Central memory CD4-positive, alpha-beta T cell (primary cell): ENCODE measurements at regions not wholly inside any gene's neighbourhood (a gene's known extent, or its start where the extent isn't known, plus 50 kb on each side); places are given as distances from the start of the nearest gene placed in this dataset.

Source experiments
- DNase-seq: peaks from one replicate; pipeline ENCODE4 v3.0.0; 2022

- DNase-seq, result no peak
Observed at GRCh38 chr4:124017185-124017785, 620.7 kb downstream of the SPRY1 start.

GRCh38 chr4:124018383-124019317 lies 622.1 kb downstream of the SPRY1 start:
- no peak for DNase-seq

GRCh38 chr4:124019749-124020549 lies 623.4 kb downstream of the SPRY1 start:
- DNase-seq, result no peak

GRCh38 chr4:124025000-124025399 lies 628.4 kb downstream of the SPRY1 start:
- DNase-seq, result no peak

GRCh38 chr4:124025428-124025827 lies 628.8 kb downstream of the SPRY1 start:
- no peak for DNase-seq

- no peak for DNase-seq
Observed at GRCh38 chr4:124028182-124028581, 631.6 kb downstream of the SPRY1 start.

GRCh38 chr4:124030147-124030546 lies 633.6 kb downstream of the SPRY1 start:
- DNase-seq, result no peak

- no peak for DNase-seq
Observed at GRCh38 chr4:124032035-124032434, 635.4 kb downstream of the SPRY1 start.

- DNase-seq, result no peak
Observed at GRCh38 chr4:124035364-124036041, 638.9 kb downstream of the SPRY1 start.

GRCh38 chr4:124037236-124037635 lies 640.6 kb downstream of the SPRY1 start:
- no peak for DNase-seq

GRCh38 chr4:124044330-124044729 lies 647.7 kb downstream of the SPRY1 start:
- no peak for DNase-seq

- no peak for DNase-seq
Observed at GRCh38 chr4:124044867-124045266, 648.3 kb downstream of the SPRY1 start.

GRCh38 chr4:124046190-124046589 lies 649.6 kb downstream of the SPRY1 start:
- DNase-seq, result no peak

- no peak for DNase-seq
Observed at GRCh38 chr4:124053872-124054538, 657.4 kb downstream of the SPRY1 start.

GRCh38 chr4:124055336-124055735 lies 657.2 kb downstream of the ANKRD50 start:
- no peak for DNase-seq

- no peak for DNase-seq
Observed at GRCh38 chr4:124055896-124056295, 656.6 kb downstream of the ANKRD50 start.

- no peak for DNase-seq
Observed at GRCh38 chr4:124060261-124060918, 652.1 kb downstream of the ANKRD50 start.

- no peak for DNase-seq
Observed at GRCh38 chr4:124061413-124061812, 651.1 kb downstream of the ANKRD50 start.

- no peak for DNase-seq
Observed at GRCh38 chr4:124065422-124065821, 647.1 kb downstream of the ANKRD50 start.

GRCh38 chr4:124065936-124066335 lies 646.6 kb downstream of the ANKRD50 start:
- DNase-seq, result no peak

GRCh38 chr4:124066595-124066994 lies 645.9 kb downstream of the ANKRD50 start:
- no peak for DNase-seq

GRCh38 chr4:124067046-124067445 lies 645.5 kb downstream of the ANKRD50 start:
- DNase-seq, result no peak
